HG03520 (cell line): ENCODE measurements at regions not wholly inside any gene's neighbourhood (a gene's known extent, or its start where the extent isn't known, plus 50 kb on each side); places are given as distances from the start of the nearest gene placed in this dataset.

Experiments
- ATAC-seq: cut with Tn5 transposase; IDR thresholded peaks from one replicate; pipeline ENCODE4 v1.9.1; 2021; ENCODE audit warnings: mild to moderate bottlenecking, moderate library complexity; ENCODE audit not compliant: unreplicated experiment

DNA sequence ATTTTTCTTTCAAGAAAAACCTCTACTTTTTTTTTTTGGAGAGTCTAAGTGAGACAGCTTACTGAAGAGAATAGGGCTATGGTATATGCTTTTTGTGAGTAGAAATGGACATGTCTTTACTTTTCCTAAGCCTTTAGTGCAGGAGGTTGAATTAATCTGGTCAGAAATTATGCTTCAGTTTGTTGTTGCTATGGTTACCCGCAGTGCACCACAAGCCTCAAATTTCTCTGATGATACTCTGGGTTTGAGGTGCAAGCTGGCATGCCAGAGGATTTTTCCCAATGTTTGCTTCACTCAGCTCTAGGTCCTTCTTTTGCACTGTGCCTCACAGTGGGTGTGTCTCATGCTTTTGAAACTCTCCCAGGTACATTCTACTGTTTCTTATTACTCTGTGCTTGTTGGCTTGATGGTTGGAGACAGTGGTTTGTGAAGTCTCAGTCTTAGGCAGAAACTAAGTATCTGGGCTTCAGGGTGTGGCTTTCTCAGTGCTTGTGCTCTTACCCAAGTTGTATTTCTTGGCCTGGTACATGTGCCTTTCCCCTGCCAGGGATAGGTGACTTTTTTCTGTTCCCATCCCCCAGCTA lies 278.3 kb downstream of the RBM43 start:
- no peak for ATAC-seq

DNA sequence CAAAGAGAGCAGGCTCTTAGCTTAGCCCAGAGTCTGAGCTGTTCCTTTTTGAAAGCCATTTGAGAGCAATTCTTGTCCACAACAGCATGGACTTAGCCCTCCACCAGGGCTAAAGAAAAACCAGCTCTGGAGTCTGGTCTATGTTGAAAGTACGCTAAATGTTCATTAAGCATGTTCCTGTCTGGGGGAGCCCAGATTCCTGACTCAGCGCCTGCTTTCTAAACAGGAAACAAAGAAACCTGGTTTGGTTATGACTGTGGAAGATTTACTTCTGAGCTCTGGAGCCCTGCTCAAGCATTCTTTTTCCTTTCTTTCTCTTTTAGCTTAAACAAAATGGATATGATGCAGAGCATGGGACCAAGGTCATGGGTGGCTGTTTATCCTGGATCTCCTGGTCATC lies 279.8 kb downstream of the RBM43 start:
- no peak for ATAC-seq

DNA sequence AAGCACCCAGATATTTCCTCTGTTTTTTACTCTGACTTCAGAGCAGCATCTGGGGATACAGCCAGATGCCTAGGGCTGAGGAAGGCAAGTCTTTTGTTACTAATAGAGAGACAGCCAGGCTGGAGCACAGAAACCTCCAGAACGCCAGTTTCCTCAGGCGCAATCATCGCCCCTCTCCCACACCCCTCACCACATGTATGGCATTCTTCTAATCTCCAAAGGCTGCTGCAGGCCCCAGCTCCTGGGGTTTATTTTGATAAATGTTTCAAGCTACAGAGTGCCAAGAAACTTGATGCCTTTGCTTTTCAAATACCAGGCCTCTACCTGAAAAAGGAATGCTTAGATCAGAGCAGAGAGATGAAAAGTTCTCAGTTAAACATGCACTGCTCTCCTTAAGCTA lies 283.6 kb downstream of the RBM43 start:
- no peak for ATAC-seq

DNA sequence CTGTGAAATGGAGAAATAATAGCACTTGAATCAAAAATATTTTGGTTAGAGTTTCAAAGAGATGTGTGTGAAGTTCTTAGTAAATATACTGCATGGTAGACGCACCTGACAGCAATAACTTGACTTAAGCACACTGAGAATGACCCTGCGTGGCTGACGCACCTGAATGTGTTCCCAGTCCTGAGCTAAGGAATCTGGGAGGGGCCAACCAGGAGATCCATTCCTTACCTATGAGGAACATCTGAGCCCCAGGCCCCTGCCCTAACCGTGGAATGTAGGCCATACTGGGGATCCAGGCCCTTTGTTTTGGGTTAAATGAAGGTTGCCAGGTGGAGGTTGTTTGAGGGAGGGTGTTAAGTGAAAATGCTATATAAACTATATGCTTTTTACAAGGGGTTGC lies 284.4 kb downstream of the RBM43 start:
- ATAC-seq: no peak

DNA sequence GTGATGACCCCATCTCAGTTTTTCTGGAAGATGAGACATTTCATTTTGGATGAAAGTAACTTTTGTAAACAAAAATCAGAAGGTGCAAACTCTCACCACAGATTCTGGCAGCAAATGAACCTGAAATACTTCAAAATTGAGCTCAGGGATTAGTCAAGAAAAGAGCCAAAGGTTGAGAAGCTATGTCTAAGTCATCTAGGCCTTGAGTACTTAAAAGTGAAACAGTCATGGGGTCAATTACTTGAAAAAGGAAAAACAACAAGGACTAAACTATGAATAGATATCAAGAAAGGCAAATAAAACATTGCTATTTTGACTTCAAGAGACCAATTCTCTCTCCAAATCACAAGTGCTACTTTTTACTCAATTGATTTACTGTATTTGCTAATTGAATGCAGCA lies 285.1 kb downstream of the RBM43 start:
- no peak for ATAC-seq

DNA sequence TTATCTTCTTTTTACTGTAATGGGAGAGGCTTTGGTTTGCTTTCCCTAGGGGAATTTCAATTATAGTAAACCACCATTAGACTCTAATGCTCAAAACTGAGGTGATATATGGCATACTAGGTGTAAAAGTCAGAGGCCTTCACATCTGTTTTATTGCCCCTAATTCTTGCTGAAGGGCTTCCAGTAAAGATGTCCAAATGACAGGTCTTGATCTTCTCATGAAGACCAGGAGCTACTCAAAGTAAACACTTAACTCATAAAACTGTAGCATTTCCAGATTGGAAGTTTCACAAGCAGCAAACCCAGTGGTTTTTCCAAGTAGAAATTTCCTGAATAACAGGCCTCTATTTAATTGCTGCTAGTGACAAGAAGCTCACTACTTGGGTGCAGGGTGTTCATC lies 286.8 kb downstream of the RBM43 start:
- ATAC-seq: no peak

DNA sequence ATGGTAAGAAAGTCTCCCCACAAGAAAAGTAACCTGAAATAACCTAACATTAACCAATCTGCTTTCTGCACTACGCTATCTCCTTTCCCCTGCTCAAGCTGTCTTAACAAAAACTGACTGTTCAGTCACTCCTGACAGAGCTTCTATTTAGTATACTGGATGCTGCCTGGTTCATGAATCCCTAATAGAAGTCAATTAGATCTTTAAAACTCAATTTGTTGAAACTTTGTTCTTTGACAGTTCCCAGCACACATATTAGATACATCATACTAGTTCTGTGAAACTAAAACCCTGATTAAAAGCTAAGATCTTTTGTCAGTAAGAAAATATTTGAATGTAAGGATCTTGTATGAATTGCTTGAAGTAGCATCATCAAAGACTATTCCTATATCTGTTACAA lies 287.4 kb downstream of the RBM43 start:
- ATAC-seq: no peak

DNA sequence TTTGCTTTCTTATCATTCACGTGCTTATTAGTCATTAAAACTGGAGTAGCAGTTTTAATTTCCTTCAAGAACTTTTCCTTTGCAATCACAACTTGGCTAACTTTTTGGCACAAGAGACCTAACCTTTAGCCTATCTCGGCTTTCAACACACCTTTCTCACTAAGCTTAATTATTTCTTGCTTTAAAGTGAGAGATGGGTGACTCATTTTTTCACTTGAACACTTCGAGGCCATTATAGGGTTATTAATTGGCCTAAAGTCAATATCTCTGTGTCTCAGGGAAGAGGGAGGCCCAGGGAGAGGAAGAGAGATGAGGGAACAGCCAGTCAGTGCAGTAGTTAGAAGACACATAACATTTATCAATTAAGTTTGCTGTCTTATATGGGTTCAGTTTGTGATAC lies 289.8 kb downstream of the RBM43 start:
- ATAC-seq: no peak

DNA sequence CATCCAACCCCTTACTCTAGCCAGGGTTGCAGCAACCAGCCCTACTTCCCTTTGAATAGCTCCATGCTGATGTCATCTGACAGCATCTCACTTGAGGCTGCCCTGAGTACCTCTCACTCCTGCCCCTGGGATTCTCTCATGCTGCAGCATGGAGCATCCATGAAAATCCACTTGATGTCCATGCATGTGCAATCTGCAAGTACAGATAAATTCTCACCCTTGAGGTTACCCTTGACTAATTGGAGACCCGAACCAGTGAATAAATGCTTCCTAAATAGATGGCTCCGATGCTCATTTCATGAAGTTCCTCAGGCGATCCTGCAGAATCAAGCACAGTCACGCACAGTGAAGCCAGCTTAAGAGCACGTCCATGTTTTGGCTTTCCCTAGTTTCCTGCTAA lies 298.3 kb downstream of the RBM43 start:
- no peak for ATAC-seq

DNA sequence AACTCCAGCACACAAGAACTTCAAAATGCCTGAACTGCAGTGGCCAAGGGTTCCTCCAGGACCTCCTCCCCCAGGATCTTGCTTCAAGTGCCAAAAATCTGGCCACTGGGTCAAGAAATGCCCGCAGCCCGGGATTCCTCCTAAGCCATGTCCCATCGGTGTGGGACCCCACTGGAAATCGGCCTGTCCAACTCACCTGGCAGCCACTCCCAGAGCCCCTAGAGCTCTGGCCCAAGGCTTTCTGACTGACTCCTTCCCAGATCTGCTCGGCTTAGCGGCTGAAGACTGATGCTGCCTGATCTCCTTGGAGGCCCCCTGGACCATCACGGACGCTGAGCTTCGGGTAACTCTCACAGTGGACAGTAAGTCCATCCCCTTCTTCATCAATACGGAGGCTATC lies 306.4 kb downstream of the RBM43 start:
- no peak for ATAC-seq

DNA sequence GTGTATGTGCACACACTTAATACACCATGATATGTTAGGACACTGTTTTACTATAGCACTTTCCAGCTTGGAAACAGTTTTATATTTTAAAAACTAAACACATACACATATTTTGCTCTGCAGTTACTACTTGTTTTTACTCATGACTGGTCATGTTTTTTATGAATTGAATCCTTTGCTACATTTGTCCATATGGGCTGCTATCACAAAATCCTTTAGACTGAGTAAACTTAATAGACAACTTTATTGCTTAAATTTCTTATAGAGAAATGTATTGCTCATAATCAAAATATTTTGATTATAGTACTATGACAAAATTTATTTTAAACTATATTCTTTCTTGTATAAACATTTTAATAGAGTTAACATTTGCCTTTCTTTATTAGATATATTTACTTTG lies 314.8 kb downstream of the RBM43 start:
- no peak for ATAC-seq

DNA sequence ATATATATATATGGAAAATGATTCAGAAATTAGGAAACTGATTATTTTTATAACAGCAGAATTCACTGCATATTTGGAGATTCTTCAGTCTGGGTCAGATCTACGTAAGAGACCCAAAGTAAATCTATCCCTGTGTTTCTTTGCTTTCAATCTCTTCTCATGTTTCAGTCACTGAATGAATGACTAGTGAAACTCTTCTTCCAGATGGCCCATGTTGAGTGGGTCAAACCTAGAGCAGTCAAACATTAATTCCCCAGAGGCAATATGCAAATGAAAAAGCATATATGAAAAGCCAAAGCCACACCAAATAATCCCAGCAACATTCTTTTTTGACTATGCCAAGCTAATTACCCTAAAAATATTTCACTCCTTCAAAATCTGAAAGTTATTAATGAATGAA lies 317.3 kb downstream of the RBM43 start:
- ATAC-seq: peak; percentile 55

DNA sequence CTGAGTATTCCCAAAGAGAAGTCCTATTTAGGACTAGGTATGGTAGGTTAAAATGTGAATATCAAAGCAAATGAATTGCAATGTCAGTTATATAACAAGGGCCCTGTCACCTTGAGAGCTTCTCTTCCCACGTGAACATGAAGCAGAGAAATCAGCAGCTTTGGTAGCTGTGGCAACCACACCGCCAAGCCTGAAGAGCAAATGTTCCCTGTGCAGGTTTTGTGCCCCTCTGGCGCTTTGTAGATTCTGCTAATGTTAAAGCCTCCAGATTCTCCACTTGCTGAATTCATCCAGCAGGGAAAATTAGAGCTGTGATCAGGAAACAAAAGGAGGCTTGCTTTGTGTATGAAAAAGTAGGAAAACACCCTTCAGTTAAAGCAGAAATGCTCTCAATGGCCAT lies 322.6 kb downstream of the RBM43 start:
- no peak for ATAC-seq

DNA sequence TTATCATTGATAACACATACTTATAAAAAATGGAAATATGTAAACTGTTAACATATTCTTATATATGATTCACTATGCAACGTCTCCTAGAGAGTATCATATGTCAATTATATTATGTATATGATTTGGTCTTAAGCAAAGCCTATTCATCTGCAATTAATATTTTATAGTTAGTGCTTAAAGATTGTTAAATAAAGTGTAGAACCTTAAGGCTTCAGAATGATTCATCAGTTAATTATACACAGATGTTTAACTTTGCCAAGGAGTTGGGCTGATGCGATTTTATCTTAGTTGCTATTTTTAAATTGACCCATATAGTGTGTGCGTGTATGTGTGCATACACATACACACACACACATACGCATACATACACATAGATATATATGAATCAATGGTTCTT lies 323.1 kb downstream of the RBM43 start:
- no peak for ATAC-seq

DNA sequence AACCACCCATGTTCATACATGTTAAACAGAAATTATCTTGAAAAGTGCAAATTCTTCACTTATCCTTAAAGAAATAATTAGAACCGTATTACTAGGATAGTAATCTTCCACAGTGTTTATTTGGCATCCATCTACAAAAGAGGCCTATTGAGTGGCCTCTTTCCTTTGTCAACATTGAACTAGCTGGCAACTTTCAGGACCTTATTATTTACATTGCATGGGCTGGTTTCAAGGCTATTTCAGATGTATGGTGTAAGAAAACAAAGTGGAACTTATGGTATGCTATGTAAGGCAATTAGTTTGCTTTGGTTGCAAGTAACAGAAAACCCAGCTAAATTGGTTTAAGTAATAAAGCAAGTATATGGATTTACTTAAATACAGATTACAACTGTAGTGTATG lies 324.6 kb downstream of the RBM43 start:
- ATAC-seq: no peak

DNA sequence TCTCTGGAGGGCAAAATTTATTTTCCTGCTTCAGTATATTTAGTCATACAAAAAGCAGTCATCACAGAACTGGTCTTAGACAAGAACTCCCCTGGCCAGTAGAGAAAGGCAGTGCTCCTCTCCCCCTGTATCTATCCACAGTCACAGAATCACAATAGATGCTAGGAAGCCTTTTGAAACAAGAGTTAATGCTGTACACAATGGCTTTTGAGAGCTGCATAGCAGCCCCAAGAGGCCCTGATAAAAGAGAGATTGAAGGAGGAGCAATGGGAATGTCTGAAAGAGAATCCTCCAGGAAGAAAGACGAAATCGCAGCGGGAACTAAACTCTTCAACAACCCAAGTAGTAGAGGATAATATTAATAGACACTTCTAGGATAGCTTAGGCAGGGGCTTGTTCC lies 330.2 kb downstream of the RBM43 start:
- no peak for ATAC-seq

DNA sequence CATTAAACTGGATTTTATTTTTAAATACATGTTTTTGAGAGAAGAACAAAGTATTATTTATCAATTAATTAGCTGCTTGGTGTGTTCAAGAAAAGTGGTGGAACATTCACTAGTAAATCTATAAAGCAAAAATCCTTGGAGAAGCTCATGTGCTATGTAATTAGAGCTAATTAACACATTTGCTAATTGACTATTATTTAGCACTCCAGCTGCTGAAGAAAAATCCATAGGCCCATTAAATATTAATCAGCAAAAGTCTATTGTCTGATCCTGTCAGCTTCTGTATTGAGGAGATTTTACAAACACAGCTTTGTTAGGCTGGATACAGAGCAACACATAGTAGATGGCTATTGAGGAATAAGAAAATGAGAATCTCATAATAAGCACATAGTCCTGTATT lies 336.1 kb downstream of the RBM43 start:
- ATAC-seq: no peak

DNA sequence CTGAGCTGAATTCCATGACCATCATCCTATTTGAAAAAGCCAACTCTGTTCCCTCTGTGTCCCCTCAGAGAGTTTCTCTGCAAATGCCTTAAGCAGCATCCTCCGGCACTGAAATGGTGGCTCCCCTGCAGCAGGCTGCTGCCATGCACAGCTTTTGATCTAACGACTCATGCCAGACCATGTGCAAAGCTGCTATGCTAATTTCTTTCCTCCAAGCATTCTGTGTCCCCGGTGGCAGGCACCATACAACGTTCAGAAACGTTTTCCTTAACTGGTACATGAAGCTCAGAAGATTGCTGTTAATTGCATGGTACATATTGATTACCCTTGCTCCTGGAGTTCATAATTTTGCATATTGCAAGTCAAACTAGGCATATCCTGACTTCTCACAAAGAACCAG lies 336.8 kb downstream of the RBM43 start:
- ATAC-seq: no peak

DNA sequence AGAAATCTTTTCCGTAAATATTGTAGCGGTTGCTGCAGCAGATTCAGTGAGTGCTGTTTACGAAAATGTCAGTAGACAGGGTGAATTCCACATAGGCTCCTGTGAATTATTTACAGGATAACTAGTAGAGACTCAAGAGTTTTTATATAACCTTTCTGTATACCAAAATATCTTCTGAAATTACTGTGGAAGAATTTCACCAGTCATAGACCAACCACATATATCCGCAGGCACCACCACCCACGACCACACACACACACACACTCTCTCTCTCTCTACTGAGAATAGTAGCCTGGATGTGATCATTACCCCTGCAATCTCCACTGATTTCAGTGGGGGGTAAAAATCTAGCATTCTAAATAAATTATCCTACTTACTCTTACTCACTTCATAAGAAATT lies 341.8 kb downstream of the RBM43 start:
- no peak for ATAC-seq

DNA sequence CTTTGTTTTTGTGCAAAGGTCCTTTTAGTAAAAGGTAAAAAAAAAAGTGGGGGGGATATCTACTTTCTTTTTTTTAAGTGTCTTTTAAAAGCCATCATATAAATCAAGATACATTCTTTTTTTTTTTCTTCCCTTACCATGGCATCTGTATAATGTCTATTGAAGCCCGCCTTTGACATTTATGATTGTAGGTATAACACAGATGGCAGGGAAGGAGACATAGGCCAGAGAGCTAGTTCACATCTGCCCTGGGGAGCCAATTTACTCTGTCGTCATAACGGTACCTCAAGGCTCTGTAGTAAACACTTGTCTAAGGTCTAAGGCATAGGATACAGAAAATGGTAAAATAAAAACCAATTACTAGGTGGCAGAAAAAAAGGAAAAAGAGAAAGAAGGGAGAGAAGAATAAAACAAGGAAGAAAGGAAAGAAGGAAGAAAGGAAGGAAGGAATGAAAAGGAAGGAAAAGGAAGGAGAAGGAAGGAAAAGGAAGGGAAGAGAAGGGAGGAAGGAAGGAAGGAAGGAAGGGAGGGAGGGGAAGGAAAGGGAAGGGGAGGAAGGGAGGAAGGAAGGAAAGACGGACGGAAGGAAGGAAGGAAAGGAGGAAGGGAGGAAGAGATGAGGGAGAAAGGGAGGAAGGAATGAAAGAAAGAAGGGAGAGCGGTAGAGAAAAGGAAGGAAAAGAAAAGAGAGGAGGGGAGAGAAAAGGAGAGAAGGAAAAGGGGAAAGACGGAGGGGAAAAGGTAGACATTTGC lies 343.5 kb downstream of the RBM43 start:
- no peak for ATAC-seq

DNA sequence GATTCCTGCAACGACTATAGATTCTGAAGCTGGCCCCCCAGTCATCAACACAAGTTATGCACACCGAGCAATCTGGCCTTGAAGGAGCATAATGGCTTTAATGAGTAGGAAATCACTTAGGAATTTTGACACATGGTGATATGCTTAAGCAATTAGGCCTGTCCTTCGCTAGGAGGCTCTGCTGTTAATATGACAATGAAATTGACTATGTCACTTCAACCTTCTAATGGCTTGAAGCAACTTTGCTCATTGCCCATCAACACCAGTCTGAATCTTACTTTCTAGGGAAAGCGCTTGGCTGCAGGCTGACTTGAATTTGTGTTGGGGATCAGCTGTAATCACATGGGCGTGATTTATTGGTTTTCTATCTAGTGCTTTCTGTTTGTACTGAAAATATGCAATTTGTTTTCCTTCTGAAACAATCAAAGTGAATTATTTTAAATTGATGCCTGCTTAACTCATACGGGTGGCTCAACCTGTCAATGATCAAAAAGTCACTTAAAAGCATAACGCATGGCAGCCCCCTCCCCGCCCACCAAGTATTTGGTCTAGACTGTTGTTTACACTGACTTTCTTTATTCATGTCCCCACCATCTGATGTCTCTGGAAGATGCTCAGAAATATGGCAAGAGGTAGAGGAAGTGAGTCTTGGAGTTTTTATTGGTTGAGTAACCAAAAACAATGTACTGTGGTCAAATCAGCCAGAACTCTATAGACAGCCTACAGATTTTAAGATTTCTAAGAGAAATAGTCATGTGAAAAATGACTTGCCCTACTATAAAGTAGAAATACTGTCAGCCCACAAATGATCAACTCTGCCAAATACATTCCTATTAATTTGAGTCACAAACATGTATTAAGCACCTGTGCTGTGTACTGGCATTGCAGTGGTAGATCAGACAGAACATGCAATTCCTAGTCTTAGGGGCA lies 344.9 kb downstream of the RBM43 start:
- no peak for ATAC-seq

DNA sequence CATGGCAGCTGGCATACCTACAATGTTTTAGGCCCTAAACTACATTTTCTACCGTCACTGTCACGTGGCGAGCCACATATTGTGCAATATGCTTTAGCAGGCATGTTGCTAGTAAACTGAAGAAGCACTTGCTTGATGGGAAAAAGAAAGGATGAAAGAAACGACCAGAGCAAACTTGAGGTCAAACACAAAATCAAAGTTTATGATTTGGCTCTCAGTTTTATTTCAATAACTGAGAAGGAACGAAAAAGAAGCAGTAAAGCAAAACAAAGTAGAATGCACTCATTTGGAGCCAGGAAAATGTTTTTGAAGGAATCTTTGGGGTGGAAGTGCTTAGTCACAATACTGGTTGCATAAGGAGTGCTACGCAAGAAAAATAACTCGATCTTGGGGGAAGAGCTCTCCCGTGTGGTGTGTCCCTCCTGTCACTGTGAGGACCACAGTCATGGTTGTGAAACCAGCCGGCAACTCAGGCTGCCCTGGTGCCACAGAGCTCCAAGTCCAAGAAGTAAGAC lies 349.8 kb downstream of the RBM43 start:
- no peak for ATAC-seq
